GM12878 (cell line): ENCODE measurements at regions not wholly inside any gene's neighbourhood (a gene's known extent, or its start where the extent isn't known, plus 50 kb on each side); places are given as distances from the start of the nearest gene placed in this dataset.

Experiments
- ATF7 ChIP-seq: fragments of 450-650 bp; IDR thresholded peaks from 2 replicates; pipeline ENCODE4 v1.6.1; 2016; ENCODE audit warnings: low read depth, mild to moderate bottlenecking
- BRCA1 ChIP-seq: IDR thresholded peaks from 2 replicates; pipeline ENCODE4 v1.6.1; 2011; ENCODE audit warnings: low read depth, low read length, improper control_type of control experiment
- HCFC1 ChIP-seq: fragments of 150-350 bp; IDR thresholded peaks from 2 replicates; pipeline ENCODE4 v1.6.1; 2014; ENCODE audit warnings: low read length
- IKZF2 ChIP-seq, 2 experiments: fragments of 450-650 bp; IDR thresholded peaks; 2 replicates each; pipeline ENCODE4 v1.6.1; 2017; ENCODE audit warnings: mild to moderate bottlenecking in 2 of 2, moderate library complexity in 2 of 2
- SKIL ChIP-seq: fragments of 450-650 bp; IDR thresholded peaks from 2 replicates; pipeline ENCODE4 v1.6.1; 2017; ENCODE audit warnings: mild to moderate bottlenecking, low read depth, inconsistent platforms; ENCODE audit not compliant: poor library complexity, severe bottlenecking
- SRF ChIP-seq, 2 experiments: IDR thresholded peaks; 2 replicates each; pipeline ENCODE4 v1.6.1; 2011; ENCODE audit warnings: low read depth in 2 of 2, low read length in 2 of 2, mild to moderate bottlenecking in 1 of 2, moderate library complexity in 1 of 2
- ZNF24 ChIP-seq: fragments of 450-650 bp; IDR thresholded peaks from 2 replicates; pipeline ENCODE4 v1.6.1; 2017; ENCODE audit warnings: antibody characterized with exemption, mild to moderate bottlenecking
- ZNF274 ChIP-seq: IDR thresholded peaks from one replicate; pipeline ENCODE4 v1.8.0; 2011; ENCODE audit not compliant: insufficient read length, insufficient read depth
- TF ChIP-seq, protein P1 (sequence below): fragments of 150-350 bp; IDR thresholded peaks from 2 replicates; pipeline ENCODE4 v1.6.1; 2014; ENCODE audit warnings: mild to moderate bottlenecking, low read depth, low read length
- TF ChIP-seq, protein P2 (sequence below): fragments of 450-650 bp; IDR thresholded peaks from 2 replicates; pipeline ENCODE4 v1.6.1; 2017; ENCODE audit warnings: antibody characterized with exemption, mild to moderate bottlenecking, moderate library complexity

- TF ChIP-seq, protein P1, sequence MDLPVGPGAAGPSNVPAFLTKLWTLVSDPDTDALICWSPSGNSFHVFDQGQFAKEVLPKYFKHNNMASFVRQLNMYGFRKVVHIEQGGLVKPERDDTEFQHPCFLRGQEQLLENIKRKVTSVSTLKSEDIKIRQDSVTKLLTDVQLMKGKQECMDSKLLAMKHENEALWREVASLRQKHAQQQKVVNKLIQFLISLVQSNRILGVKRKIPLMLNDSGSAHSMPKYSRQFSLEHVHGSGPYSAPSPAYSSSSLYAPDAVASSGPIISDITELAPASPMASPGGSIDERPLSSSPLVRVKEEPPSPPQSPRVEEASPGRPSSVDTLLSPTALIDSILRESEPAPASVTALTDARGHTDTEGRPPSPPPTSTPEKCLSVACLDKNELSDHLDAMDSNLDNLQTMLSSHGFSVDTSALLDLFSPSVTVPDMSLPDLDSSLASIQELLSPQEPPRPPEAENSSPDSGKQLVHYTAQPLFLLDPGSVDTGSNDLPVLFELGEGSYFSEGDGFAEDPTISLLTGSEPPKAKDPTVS: no peak
- TF ChIP-seq SRF (IDR thresholded peaks at IDR 0.05; ENCODE audit: low read depth in 2 of 2, low read length in 2 of 2): no peak
- TF ChIP-seq, protein P2, sequence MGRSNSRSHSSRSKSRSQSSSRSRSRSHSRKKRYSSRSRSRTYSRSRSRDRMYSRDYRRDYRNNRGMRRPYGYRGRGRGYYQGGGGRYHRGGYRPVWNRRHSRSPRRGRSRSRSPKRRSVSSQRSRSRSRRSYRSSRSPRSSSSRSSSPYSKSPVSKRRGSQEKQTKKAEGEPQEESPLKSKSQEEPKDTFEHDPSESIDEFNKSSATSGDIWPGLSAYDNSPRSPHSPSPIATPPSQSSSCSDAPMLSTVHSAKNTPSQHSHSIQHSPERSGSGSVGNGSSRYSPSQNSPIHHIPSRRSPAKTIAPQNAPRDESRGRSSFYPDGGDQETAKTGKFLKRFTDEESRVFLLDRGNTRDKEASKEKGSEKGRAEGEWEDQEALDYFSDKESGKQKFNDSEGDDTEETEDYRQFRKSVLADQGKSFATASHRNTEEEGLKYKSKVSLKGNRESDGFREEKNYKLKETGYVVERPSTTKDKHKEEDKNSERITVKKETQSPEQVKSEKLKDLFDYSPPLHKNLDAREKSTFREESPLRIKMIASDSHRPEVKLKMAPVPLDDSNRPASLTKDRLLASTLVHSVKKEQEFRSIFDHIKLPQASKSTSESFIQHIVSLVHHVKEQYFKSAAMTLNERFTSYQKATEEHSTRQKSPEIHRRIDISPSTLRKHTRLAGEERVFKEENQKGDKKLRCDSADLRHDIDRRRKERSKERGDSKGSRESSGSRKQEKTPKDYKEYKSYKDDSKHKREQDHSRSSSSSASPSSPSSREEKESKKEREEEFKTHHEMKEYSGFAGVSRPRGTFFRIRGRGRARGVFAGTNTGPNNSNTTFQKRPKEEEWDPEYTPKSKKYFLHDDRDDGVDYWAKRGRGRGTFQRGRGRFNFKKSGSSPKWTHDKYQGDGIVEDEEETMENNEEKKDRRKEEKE: no peak
- TF ChIP-seq ZNF274: no peak
- no peak for TF ChIP-seq ZNF24
- no peak for TF ChIP-seq ATF7
- TF ChIP-seq HCFC1: no peak
- no peak for TF ChIP-seq BRCA1
- TF ChIP-seq IKZF2 (IDR thresholded peaks at IDR 0.05): no peak
- TF ChIP-seq SKIL: no peak
Measured at GRCh38 chr18:31227497-31228229, 65.0 kb upstream of the DSC1 start (continued).
